ENCODE measurements at regions not wholly inside any gene's neighbourhood (a gene's known extent, or its start where the extent isn't known, plus 50 kb on each side); places are given as distances from the start of the nearest gene placed in this dataset.

DNA sequence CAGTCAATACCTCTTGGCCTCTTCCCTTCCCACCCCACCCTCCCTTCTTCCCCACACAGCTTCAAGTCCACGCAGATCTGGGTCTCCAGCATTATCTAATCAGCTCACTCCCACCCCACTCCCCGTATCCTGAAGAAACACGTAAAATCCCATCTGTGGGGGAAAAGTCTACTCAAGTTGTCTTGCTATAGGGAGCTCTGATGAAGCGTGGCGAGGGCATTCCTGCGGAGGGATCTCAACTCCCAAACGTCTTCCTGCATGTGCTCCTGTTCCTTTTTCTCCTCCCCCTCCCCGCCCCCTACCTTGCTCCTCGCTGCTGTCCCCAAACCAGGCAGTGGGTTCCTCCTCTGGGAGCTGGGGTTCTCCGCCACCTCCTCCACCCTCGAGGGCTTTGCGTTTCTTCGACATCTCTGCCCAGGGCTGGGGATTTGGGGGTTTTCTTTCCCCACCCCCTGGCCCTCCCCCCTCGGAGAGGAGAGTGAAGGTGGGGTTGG, 181.8 kb downstream of the TBXT start:
- DNase-seq: no peak

DNA sequence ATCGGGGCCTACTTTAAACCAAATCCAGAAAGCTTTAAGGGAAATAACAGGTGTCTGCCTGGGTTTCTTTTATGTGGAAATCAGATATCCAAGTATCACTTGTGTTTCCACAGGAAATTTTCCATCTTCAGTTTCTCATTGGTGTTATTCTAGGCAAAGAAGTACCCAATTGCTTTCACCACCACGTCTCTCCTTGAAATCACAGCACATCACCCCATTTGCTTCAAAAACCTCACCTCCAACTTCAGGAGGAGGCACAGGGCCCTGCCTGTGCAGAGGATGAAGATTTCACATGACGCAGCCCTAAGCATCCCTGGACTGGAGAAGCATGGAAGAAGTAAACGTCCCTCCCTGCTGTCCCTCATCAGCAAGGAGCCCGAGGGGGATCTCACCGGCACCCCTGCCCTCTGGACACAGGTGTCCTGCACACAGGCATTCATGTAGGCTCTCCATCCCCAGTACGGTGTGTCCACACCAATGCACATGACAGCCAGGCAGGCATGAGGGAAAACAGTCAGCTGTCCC, 182.3 kb downstream of the TBXT start:
- DNase-seq: no peak

- no peak for DNase-seq
Observed at GRCh38 chr6:165984729-165985275, 182.8 kb downstream of the TBXT start.

- no peak for DNase-seq
Observed at GRCh38 chr6:165983112-165984072, 184.3 kb downstream of the TBXT start.

DNA sequence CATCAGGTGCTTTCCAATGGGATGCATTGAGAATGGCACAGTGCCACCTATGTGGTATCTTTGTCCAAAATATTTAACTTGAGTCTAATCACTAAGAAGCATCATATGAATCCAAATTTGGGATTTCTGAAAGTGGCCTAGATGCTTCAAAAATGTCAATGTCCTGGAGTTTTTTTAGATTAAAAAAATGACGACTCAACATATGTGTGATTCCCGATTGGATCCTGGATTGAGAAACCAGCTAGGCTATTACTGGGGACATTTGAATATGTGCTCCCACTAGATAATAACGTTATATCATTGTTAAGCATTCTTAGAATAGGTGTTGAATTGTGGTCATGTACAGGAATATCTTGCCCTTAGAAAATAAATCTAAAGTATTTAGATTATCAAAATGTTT, 189.2 kb downstream of the TBXT start:
- DNase-seq: no peak

GRCh38 chr6:165976684-165977083, 191.0 kb downstream of the TBXT start:
- DNase-seq: no peak

DNA sequence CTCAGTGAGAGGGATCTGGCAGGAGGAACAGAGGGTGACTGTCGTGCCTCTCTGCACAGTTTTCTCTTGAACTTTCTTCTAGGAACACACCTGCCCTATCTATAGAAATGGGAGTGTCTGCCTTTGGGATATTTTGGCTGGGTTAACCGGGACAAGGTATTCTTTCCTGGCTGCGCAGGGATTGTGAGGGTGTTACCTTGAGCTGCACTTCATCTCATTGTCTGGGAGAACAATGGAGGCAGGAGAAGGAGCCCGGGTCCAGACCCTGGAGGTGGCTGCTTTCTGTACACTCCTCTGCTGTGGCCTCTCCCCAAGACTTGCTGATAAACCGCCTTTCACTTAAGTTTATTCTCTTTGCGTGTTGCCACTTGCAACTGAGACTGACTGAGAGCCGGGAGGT, 192.8 kb downstream of the TBXT start:
- no peak for DNase-seq

DNA sequence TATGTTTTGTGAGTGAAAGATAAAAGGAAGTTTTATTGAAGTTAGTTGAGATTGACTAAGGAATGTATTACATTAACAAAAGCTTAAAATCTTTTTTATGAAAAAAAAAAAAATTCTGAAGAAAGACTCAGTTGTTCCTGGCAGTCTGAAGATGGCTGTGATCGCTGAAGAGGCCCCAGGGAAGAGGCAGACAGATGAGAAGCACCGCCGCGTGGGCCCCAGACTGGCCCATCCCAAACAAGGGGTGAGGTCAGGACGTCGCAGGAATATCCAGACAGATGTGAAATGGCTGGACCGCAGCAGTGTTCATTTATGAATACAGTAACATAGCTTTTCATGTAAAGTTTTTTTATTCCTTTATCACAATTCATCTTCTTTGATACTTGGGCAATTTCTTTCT, 194.2 kb downstream of the TBXT start:
- no peak for DNase-seq

DNA sequence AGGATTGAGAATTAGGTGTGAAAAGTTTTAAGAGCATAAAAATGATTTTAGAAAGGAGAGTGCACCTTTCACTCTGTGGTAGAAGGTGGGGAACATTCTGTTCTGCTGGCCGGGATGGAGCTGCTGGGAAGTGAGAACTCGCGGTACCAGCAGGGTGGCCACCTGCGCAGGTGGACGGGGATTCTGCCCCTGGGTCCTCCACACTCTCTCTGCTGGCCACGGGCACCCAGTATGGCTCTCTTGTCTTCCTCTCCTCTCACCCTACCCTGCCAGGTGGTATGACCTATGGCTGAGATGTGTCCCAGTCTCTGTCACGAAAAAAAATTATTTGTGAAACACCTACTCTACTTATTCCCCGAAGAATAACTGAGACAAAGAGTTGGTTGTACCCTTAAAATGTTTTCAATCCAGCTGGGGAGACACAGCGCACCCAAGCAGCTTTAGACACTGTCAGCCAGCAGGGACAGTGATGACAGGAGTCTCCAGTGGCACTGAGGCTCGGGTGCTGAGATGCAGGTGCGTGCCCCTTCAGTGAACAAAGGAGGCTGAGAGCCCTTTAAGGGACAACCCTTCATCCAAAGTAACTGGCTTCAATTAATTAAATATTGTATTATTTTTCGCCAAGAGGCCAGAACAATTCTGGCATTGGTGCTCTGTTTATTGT, 195.4 kb downstream of the TBXT start:
- DNase-seq: no peak

GRCh38 chr6:165971202-165971601, 196.4 kb downstream of the TBXT start:
- no peak for DNase-seq

GRCh38 chr6:165970001-165970400, 197.7 kb downstream of the TBXT start:
- no peak for DNase-seq

DNA sequence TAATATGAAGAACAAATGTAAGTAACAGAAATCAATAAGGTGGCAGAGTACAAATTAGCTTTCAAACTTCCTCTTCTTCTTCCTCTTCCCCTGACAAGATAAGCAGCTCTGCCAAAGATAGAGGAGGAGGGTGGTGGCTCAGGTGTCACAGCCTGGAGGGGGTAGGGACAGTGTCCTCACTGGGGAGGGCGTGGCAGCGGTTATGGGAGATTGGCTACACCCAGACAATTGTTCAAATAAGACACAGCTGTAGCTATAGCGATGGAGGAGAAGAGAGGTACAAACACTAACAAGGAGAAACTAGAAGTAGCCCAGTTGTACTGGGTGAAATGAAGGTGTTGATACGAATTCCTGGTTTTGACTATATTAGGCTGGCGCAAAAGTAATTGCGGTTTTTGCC, 198.5 kb downstream of the TBXT start:
- no peak for DNase-seq

- DNase-seq: no peak
Observed at GRCh38 chr6:165968408-165968807, 199.2 kb downstream of the TBXT start.

GRCh38 chr6:165967810-165968407, 199.7 kb downstream of the TBXT start:
- DNase-seq: no peak

- DNase-seq: no peak
Observed at GRCh38 chr6:165963750-165964149, 203.9 kb downstream of the TBXT start.

DNA sequence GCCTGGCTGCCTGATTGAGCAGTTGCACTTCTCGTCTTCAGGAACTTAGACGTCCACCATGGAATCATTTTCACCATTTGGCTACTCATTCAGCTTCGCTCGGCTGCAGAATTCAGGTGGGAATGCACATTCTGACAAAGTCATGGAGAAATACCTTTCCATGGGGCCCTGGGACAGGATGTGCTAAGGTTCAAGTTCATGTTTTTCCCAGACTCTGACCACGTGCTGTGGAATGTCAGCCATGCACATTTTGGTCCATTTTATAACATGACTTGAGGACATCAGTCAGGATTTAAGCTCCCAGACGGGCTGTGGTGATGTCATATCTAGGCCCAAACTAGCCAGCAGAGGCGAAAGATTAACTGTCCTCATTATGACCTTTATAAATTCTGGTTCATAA, 205.3 kb downstream of the TBXT start:
- DNase-seq: no peak

DNA sequence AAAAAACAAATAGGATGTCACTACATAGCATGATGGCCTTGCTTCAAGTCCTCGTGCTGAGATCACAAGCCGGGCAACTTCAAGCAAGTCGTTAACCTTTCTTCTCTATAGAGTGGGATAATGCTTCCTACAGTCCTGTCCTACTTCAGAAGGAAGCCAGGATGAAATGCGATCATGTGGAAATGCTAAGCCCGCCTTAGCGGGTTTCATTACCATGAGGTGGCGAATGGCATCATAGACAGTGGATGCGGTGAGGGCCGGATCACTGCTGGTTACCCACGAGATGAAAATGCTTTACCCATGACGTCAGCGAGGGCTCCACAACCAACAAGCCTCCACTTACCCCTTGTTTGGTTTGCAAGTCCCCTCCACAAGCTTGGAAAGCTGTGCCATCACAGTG, 206.4 kb downstream of the TBXT start:
- no peak for DNase-seq

GRCh38 chr6:165960695-165961094, 207.0 kb downstream of the TBXT start:
- no peak for DNase-seq

DNA sequence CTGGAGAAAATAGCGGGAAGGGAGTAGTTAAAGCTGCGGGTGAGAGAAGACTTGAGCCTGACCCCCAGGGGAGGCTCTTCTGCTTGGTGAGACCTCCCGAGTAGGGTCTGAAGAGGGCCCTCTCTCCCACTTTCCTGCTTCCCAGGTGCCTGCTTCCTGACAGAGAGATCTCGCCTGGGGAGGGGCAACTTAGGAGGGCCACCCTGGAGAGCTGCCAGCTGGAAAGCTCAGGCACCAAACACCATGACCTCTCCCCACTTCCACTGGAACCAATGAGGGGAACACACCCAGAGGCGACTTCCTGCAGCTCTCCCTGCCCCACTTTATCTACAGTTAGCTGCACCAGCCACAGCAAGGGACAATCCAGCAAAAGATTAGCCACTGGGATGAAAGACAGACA, 208.0 kb downstream of the TBXT start:
- no peak for DNase-seq

DNA sequence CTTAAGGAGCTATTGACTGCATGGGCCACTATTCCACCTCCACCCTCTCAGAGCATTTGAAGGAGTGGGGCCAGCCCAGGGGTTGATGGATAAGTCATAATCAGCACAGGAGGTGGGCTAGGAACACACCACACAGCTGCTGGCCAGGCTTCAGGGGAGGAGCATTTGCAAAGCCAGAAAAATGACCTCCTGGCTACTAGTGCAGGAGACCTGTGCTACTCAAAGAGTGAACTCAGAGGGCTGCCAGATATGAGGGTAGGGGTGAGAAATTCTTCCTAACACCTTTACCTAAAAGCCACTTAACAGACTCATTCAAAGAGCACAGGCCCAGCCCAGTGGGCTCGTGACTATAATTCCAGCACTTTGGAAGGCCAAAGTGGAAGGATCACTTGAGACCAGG, 210.8 kb downstream of the TBXT start:
- no peak for DNase-seq

GRCh38 chr6:165952514-165952913, 215.1 kb downstream of the TBXT start:
- DNase-seq: no peak

DNA sequence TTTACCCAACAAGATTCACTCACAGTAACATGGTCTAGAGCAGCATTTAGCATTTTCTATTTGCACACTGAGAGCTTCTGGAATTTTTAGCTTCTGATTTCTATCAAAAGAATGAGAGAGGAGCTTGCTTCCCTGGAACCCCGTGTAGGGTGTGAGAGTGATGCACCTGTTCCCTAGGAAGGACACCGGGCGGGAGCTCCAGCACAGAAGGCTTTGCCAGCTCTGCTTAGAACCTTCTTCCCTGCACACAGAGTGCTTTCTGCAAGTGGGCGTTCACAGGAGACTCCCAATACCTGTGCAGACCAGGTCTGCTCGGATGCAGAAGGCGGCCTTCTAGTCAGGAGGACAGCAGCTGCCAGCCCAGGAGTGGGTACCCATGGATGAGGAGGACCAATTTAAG, 217.3 kb downstream of the TBXT start:
- DNase-seq: no peak

- no peak for DNase-seq
Observed at GRCh38 chr6:165949324-165949723, 218.3 kb downstream of the TBXT start.

Measured in CD4-positive, alpha-beta T cell treated with Interferon gamma for 1 hour (primary cell).